H9 (cell line): ENCODE measurements at regions not wholly inside any gene's neighbourhood (a gene's known extent, or its start where the extent isn't known, plus 50 kb on each side); places are given as distances from the start of the nearest gene placed in this dataset.

Experiments
- DNase-seq: peaks from one replicate; pipeline ENCODE4 v3.0.0-alpha.2; 2017
- H2AFZ ChIP-seq: one replicate; pipeline ENCODE4 v1.6.1; 2013; ENCODE audit warnings: mild to moderate bottlenecking, low read length, control low read depth, moderate library complexity
- H2AK5ac ChIP-seq: 2 replicates; pipeline ENCODE4 v1.6.1; 2013; ENCODE audit warnings: low read length, control low read depth, mixed read lengths; ENCODE audit not compliant: insufficient read length
- H2BK120ac ChIP-seq: one replicate; pipeline ENCODE4 v1.6.1; 2013; ENCODE audit warnings: low read depth, mild to moderate bottlenecking, low read length, control low read depth, inconsistent platforms; ENCODE audit not compliant: poor library complexity, severe bottlenecking
- H2BK12ac ChIP-seq: 2 replicates; pipeline ENCODE4 v1.6.1; 2013; ENCODE audit warnings: low read length, control low read depth, mixed read lengths, low read depth; ENCODE audit not compliant: insufficient read length
- H2BK15ac ChIP-seq: 2 replicates; pipeline ENCODE4 v1.6.1; 2013; ENCODE audit warnings: low read depth, low read length, control low read depth
- H2BK20ac ChIP-seq: one replicate; pipeline ENCODE4 v1.6.1; 2013; ENCODE audit warnings: low read depth, mild to moderate bottlenecking, low read length, control low read depth, inconsistent platforms; ENCODE audit not compliant: poor library complexity, severe bottlenecking
- H2BK5ac ChIP-seq: 2 replicates; pipeline ENCODE4 v1.6.1; 2013; ENCODE audit warnings: low read length, control low read depth, mixed read lengths; ENCODE audit not compliant: insufficient read length
- H3K14ac ChIP-seq: 2 replicates; pipeline ENCODE4 v1.6.1; 2013; ENCODE audit warnings: low read length, control low read depth; ENCODE audit not compliant: insufficient read depth
- H3K18ac ChIP-seq: 2 replicates; pipeline ENCODE4 v1.6.1; 2013; ENCODE audit warnings: low read depth, mild to moderate bottlenecking, mixed read lengths, low read length, control low read depth; ENCODE audit not compliant: insufficient read length
- H3K23ac ChIP-seq: 2 replicates; pipeline ENCODE4 v1.6.1; 2013; ENCODE audit warnings: low read length, control low read depth, mixed read lengths, low read depth; ENCODE audit not compliant: insufficient read length
- H3K23me2 ChIP-seq: 2 replicates; pipeline ENCODE4 v1.6.1; 2013; ENCODE audit warnings: low read depth, mild to moderate bottlenecking, mixed read lengths, low read length, control low read depth; ENCODE audit not compliant: insufficient read length, poor library complexity, severe bottlenecking
- H3K27ac ChIP-seq: 2 replicates; pipeline ENCODE4 v1.5.1; 2013; ENCODE audit warnings: low read length, control low read depth, mixed read lengths, low read depth; ENCODE audit not compliant: insufficient read length
- H3K27me3 ChIP-seq: 2 replicates; pipeline ENCODE4 v1.6.1; 2013; ENCODE audit warnings: low read length, control low read depth, inconsistent platforms; ENCODE audit not compliant: insufficient read depth
- H3K4ac ChIP-seq: 2 replicates; pipeline ENCODE4 v1.6.1; 2013; ENCODE audit warnings: low read depth, mild to moderate bottlenecking, control low read depth, inconsistent platforms, low read length, moderate library complexity
- H3K4me1 ChIP-seq: 2 replicates; pipeline ENCODE4 v1.6.1; 2013; ENCODE audit warnings: low read length, control low read depth, inconsistent platforms; ENCODE audit not compliant: insufficient read depth
- H3K4me2 ChIP-seq: 2 replicates; pipeline ENCODE4 v1.6.1; 2013; ENCODE audit warnings: low read length, control low read depth, mixed read lengths; ENCODE audit not compliant: insufficient read length, insufficient read depth
- H3K56ac ChIP-seq: 2 replicates; pipeline ENCODE4 v1.6.1; 2013; ENCODE audit warnings: low read depth, mild to moderate bottlenecking, mixed read lengths, low read length, control low read depth; ENCODE audit not compliant: insufficient read length
- H3K79me1 ChIP-seq: 2 replicates; pipeline ENCODE4 v1.6.1; 2013; ENCODE audit warnings: low read depth, mild to moderate bottlenecking, moderate library complexity, low read length, control low read depth, inconsistent platforms; ENCODE audit not compliant: insufficient read depth, poor library complexity, severe bottlenecking
- H3K79me2 ChIP-seq: 2 replicates; pipeline ENCODE4 v1.6.1; 2013; ENCODE audit warnings: low read length, control low read depth, inconsistent platforms; ENCODE audit not compliant: insufficient read depth
- H3K9ac ChIP-seq: 2 replicates; pipeline ENCODE4 v1.6.1; 2013; ENCODE audit warnings: low read length, control low read depth, mixed read lengths; ENCODE audit not compliant: insufficient read length; ENCODE audit errors: extremely low read depth
- H3K9me3 ChIP-seq: one replicate; pipeline ENCODE4 v1.6.1; 2013; ENCODE audit warnings: low read depth, low read length, inconsistent platforms; ENCODE audit not compliant: control insufficient read depth
- H3T11ph ChIP-seq: one replicate; pipeline ENCODE4 v1.6.1; 2013; ENCODE audit warnings: mild to moderate bottlenecking, low read length, control low read depth, inconsistent platforms
- H4K20me1 ChIP-seq: one replicate; pipeline ENCODE4 v1.6.1; 2013; ENCODE audit not compliant: control insufficient read depth, insufficient read length, insufficient read depth
- H4K5ac ChIP-seq: 2 replicates; pipeline ENCODE4 v1.6.1; 2013; ENCODE audit warnings: low read depth, mild to moderate bottlenecking, mixed read lengths, low read length, control low read depth; ENCODE audit not compliant: insufficient read length
- H4K8ac ChIP-seq: replicated peaks from 2 replicates; pipeline ENCODE4 v1.6.1; 2013; ENCODE audit warnings: low read length, control low read depth, mixed read lengths, low read depth; ENCODE audit not compliant: insufficient read length
- H4K91ac ChIP-seq: 2 replicates; pipeline ENCODE4 v1.6.1; 2013; ENCODE audit warnings: low read depth, mild to moderate bottlenecking, moderate library complexity, mixed read lengths, low read length, control low read depth; ENCODE audit not compliant: insufficient read length
- H3K27ac Mint-ChIP-seq, 3 experiments: 2 replicates in 2 of 3; 3 replicates in 1 of 3; pipeline ENCODE4 v1.8.0; 2020 to 2021; ENCODE audit warnings: mixed read lengths in 3 of 3, mild to moderate bottlenecking in 1 of 3, moderate library complexity in 1 of 3
- H3K27me3 Mint-ChIP-seq: 2 replicates; pipeline ENCODE4 v1.8.0; 2021; ENCODE audit warnings: low read depth, mild to moderate bottlenecking, moderate library complexity, mixed read lengths
- H3K36me3 Mint-ChIP-seq, 3 experiments: 2 replicates in 2 of 3; 3 replicates in 1 of 3; pipeline ENCODE4 v1.8.0; 2020 to 2021; ENCODE audit warnings: low read depth in 3 of 3, mixed read lengths in 3 of 3; ENCODE audit not compliant: insufficient read depth in 1 of 3
- H3K4me1 Mint-ChIP-seq, 2 experiments: 2 replicates each; pipeline ENCODE4 v1.8.0; 2020; ENCODE audit warnings: mixed read lengths in 2 of 2
- H3K4me3 Mint-ChIP-seq, 2 experiments: 2 replicates in 1 of 2; 3 replicates in 1 of 2; pipeline ENCODE4 v1.8.0; 2020 to 2021; ENCODE audit warnings: mild to moderate bottlenecking in 2 of 2, mixed read lengths in 2 of 2, moderate library complexity in 1 of 2
- H3K9me3 Mint-ChIP-seq, 2 experiments: 2 replicates in 1 of 2; 3 replicates in 1 of 2; pipeline ENCODE4 v1.8.0; 2020; ENCODE audit warnings: mild to moderate bottlenecking in 2 of 2, mixed read lengths in 2 of 2, moderate library complexity in 1 of 2
- CTCF ChIP-seq: fragments of 200-600 bp; sonication (generic); conservative IDR thresholded peaks from 3 replicates; pipeline ENCODE4 v1.8.0; 2021; ENCODE audit warnings: antibody characterized with exemption, mild to moderate bottlenecking
- WGBS: extraction: QIAGEN DNeasy Blood & Tissue Kit; methylation state at CpG from one replicate; pipeline ENCODE4 v1.1.7; 2013; ENCODE audit warnings: missing lambda C conversion rate, low lambda C conversion rate, mixed read lengths; ENCODE audit not compliant: insufficient read length; ENCODE audit errors: extremely low coverage; 5-methylcytosine and 5-hydroxymethylcytosine counted together

GRCh38 chr13:31684466-31684865 is 54.9 kb upstream of the RXFP2 start:
- Mint-ChIP-seq H3K4me3 (no peak overlapping the region), H3K36me3 (peaks cover 0 to under 1% (median 0%) of the 10 kb centered on the region in 3 experiments; a peak in 3 of 7 replicates), H3K27me3 (no peaks in the 10 kb centered on the region; the same call in 1 of the 2 replicates), H3K4me1 (peaks cover 16 to 17% of the 10 kb centered on the region in 2 experiments), H3K9me3 (no peaks in the 10 kb centered on the region; a peak in 1 of 5 replicates), H3K27ac (no peak overlapping the region)
- H2BK5ac ChIP-seq, result no peak overlapping the region
- no peak overlapping the region for H3K4me2 ChIP-seq
- H3T11ph ChIP-seq, result no peak overlapping the region
- no peak overlapping the region for H2AK5ac ChIP-seq
- H2BK20ac ChIP-seq, result no peak overlapping the region
- no peak for TF ChIP-seq CTCF
- H3K4me1 ChIP-seq, result no peaks in the 10 kb centered on the region
- H3K9me3 ChIP-seq, result no peaks in the 10 kb centered on the region
- no CpG with 5 or more reads among the region's 2 CpGs for WGBS
- no peak overlapping the region for H4K8ac ChIP-seq
- DNase-seq, result no peak
- no peak overlapping the region for H4K91ac ChIP-seq
- no peaks in the 10 kb centered on the region for H3K23me2 ChIP-seq
- no peak overlapping the region for H3K23ac ChIP-seq
- no peaks in the 10 kb centered on the region for H4K20me1 ChIP-seq
- no peak overlapping the region for H3K56ac ChIP-seq
- H2AFZ ChIP-seq, result no peak overlapping the region
- H3K14ac ChIP-seq, result no peak overlapping the region
- H3K27me3 ChIP-seq, result no peaks in the 10 kb centered on the region
- no peak overlapping the region for H2BK120ac ChIP-seq
- H3K18ac ChIP-seq, result no peak overlapping the region
- no peaks in the 10 kb centered on the region for H3K79me1 ChIP-seq
- H3K4ac ChIP-seq, result no peak overlapping the region
- no peaks in the 10 kb centered on the region for H3K79me2 ChIP-seq
- H4K5ac ChIP-seq, result no peak overlapping the region
- no peak overlapping the region for H2BK12ac ChIP-seq
- no peak overlapping the region for H3K9ac ChIP-seq
- H3K27ac ChIP-seq, result no peak overlapping the region
- H2BK15ac ChIP-seq, result no peak overlapping the region
